Skeletal muscle satellite cell (primary cell): ENCODE measurements at regions not wholly inside any gene's neighbourhood (a gene's known extent, or its start where the extent isn't known, plus 50 kb on each side); places are given as distances from the start of the nearest gene placed in this dataset.
A peak's percentile ranks its signal among the peaks of the same experiment; 100 is the strongest.

Experiments
- H3K27me3 ChIP-seq: 2 replicates; pipeline ENCODE4 v1.7.0; 2013; ENCODE audit warnings: low read length; ENCODE audit not compliant: control insufficient read depth, insufficient read depth
- H3K36me3 ChIP-seq: 2 replicates; pipeline ENCODE4 v1.7.0; 2013; ENCODE audit warnings: mild to moderate bottlenecking, control low read depth, low read length; ENCODE audit not compliant: insufficient read depth
- H3K4me1 ChIP-seq: 2 replicates; pipeline ENCODE4 v1.7.0; 2013; ENCODE audit warnings: low read length; ENCODE audit not compliant: control insufficient read depth, insufficient read depth
- H3K4me2 ChIP-seq: 2 replicates; pipeline ENCODE4 v1.7.0; 2013; ENCODE audit warnings: mild to moderate bottlenecking, low read length
- H3K4me3 ChIP-seq: 2 replicates; pipeline ENCODE4 v1.7.0; 2013; ENCODE audit warnings: low read length
- H3K9ac ChIP-seq: 2 replicates; pipeline ENCODE4 v1.7.0; 2013; ENCODE audit warnings: mild to moderate bottlenecking, low read depth, low read length, moderate library complexity
- H3K9me3 ChIP-seq: replicated peaks from 2 replicates; pipeline ENCODE4 v1.7.0; 2013; ENCODE audit warnings: mild to moderate bottlenecking, control low read depth, low read length

- no peaks in the 10 kb centered on the region for H3K9me3 ChIP-seq
- H3K9ac ChIP-seq: peak overlapping the region; percentile 87
- peaks cover 46% of the 10 kb centered on the region for H3K4me1 ChIP-seq
- peak overlapping the region; percentile 61 for H3K4me3 ChIP-seq
- H3K4me2 ChIP-seq: peak overlapping the region; percentile 80
- H3K27me3 ChIP-seq: no peaks in the 10 kb centered on the region
- peaks cover 7% of the 10 kb centered on the region for H3K36me3 ChIP-seq
Measured at GRCh38 chr15:66842710-66843441, 140.8 kb downstream of the SMAD6 start.

GRCh38 chr15:66843581-66843980 lies 141.5 kb downstream of the SMAD6 start:
- peak overlapping the region; percentile 87 for H3K9ac ChIP-seq
- H3K36me3 ChIP-seq: peaks cover 7% of the 10 kb centered on the region
- H3K9me3 ChIP-seq: no peaks in the 10 kb centered on the region
- H3K4me3 ChIP-seq: peak overlapping the region; percentile 61
- H3K4me2 ChIP-seq: peak overlapping the region; percentile 80
- no peaks in the 10 kb centered on the region for H3K27me3 ChIP-seq
- H3K4me1 ChIP-seq: peaks cover 46% of the 10 kb centered on the region

GRCh38 chr15:66844041-66844746 lies 142.2 kb downstream of the SMAD6 start:
- peak overlapping the region; percentile 87 for H3K9ac ChIP-seq
- H3K4me3 ChIP-seq: no peak overlapping the region

DNA sequence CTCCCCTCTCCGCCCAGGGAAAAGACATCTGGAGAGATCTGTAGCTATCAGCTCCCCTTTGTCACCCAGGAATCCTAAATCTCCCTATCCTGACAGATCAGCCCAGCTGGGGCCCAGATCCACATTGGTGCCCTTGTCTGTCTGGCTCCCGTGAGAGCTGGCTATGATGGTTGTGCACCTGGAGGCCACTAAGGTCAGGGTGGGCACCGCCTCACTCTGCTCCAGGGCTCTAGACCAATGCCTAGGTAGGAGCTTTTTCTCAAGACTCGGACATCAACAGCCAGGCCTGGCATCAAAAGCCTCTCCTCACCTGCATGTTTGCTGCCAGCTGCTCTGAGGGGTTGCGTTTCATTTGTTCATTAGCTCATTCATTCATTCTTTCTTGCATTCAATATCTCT lies 142.7 kb downstream of the SMAD6 start:
- no peak overlapping the region for H3K4me2 ChIP-seq
- no peak overlapping the region for H3K9ac ChIP-seq
- peaks cover 36% of the 10 kb centered on the region for H3K4me1 ChIP-seq
- no peak overlapping the region for H3K4me3 ChIP-seq
- no peaks in the 10 kb centered on the region for H3K9me3 ChIP-seq
- peaks cover 7% of the 10 kb centered on the region for H3K36me3 ChIP-seq
- no peaks in the 10 kb centered on the region for H3K27me3 ChIP-seq

More at GRCh38 chr15:66844041-66844746, 142.2 kb downstream of the SMAD6 start:
- Histone ChIP-seq H3K36me3 (peaks cover 7% of the 10 kb centered on the region), H3K4me1 (peaks cover 42% of the 10 kb centered on the region), H3K27me3 (no peaks in the 10 kb centered on the region), H3K4me2 (no peak overlapping the region), H3K9me3 (no peaks in the 10 kb centered on the region)

GRCh38 chr15:66845266-66845785 lies 143.3 kb downstream of the SMAD6 start:
- H3K27me3 ChIP-seq: no peaks in the 10 kb centered on the region
- no peak overlapping the region for H3K9ac ChIP-seq
- H3K9me3 ChIP-seq: no peaks in the 10 kb centered on the region
- no peak overlapping the region for H3K4me3 ChIP-seq
- H3K36me3 ChIP-seq: peaks cover 7% of the 10 kb centered on the region
- no peak overlapping the region for H3K4me2 ChIP-seq
- peaks cover 39% of the 10 kb centered on the region for H3K4me1 ChIP-seq

GRCh38 chr15:66846031-66846430 lies 144.0 kb downstream of the SMAD6 start:
- no peak overlapping the region for H3K4me3 ChIP-seq
- no peak overlapping the region for H3K4me2 ChIP-seq
- H3K9ac ChIP-seq: no peak overlapping the region
- peaks cover 39% of the 10 kb centered on the region for H3K4me1 ChIP-seq
- H3K9me3 ChIP-seq: no peaks in the 10 kb centered on the region
- peaks cover 7% of the 10 kb centered on the region for H3K36me3 ChIP-seq
- H3K27me3 ChIP-seq: no peaks in the 10 kb centered on the region

GRCh38 chr15:66846811-66847210 lies 144.8 kb downstream of the SMAD6 start:
- Histone ChIP-seq H3K4me3 (no peak overlapping the region), H3K9ac (no peak overlapping the region), H3K27me3 (no peaks in the 10 kb centered on the region), H3K4me1 (peaks cover 38% of the 10 kb centered on the region), H3K4me2 (no peak overlapping the region), H3K36me3 (peaks cover 7% of the 10 kb centered on the region), H3K9me3 (no peaks in the 10 kb centered on the region)

DNA sequence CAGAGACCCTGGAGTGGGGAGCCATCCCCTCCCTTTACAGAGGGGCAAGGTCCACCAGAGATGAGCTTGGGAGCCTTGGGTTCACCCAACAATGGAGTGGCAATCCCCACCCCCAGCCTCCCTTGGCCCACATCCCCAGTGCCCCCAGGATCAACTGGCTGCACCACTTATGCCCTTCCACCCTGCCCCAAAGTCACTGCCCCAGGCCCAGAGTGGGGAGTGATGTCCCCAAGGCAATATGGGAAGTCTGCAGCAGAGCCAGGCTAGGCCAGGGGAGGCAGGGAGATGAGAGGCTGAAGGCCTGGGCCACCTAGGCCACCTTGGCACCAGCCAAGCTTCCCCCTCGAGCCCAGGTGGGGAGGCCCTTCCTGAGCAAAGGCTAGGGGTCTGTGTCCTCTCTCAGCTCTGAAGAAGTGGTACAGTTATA lies 145.5 kb downstream of the SMAD6 start:
- Histone ChIP-seq H3K36me3 (peaks cover 7% of the 10 kb centered on the region), H3K27me3 (no peaks in the 10 kb centered on the region), H3K4me3 (no peak overlapping the region), H3K9ac (no peak overlapping the region), H3K4me1 (peaks cover 34% of the 10 kb centered on the region), H3K9me3 (no peaks in the 10 kb centered on the region), H3K4me2 (no peak overlapping the region)

DNA sequence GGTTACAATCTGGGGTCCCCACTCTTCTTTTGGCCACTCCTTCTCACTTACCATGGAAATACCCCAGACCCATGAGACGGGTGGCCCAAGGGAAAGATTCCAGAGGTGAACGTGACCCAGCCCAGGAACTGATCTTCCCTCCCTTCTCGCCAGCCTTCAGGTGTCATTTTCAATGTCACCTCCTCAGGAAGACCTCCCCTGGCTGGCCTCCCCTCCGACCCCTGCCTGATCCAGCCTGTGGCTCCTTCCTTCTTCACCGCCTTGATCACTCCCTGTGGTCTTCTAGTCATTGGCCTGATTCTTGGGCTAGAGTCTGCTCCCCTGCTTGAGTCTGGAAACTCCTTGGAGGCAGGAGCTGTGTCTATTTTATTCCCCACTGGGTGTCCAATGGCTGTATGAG lies 146.1 kb downstream of the SMAD6 start:
- no peaks in the 10 kb centered on the region for H3K9me3 ChIP-seq
- H3K9ac ChIP-seq: no peak overlapping the region
- no peaks in the 10 kb centered on the region for H3K27me3 ChIP-seq
- no peak overlapping the region for H3K4me2 ChIP-seq
- peaks cover 31% of the 10 kb centered on the region for H3K4me1 ChIP-seq
- no peak overlapping the region for H3K4me3 ChIP-seq
- peaks cover 7% of the 10 kb centered on the region for H3K36me3 ChIP-seq

GRCh38 chr15:66848686-66849392 lies 146.8 kb downstream of the SMAD6 start:
- no peaks in the 10 kb centered on the region for H3K9me3 ChIP-seq
- H3K4me1 ChIP-seq: peaks cover 23% of the 10 kb centered on the region
- H3K4me3 ChIP-seq: no peak overlapping the region
- H3K36me3 ChIP-seq: peaks cover 6% of the 10 kb centered on the region
- no peaks in the 10 kb centered on the region for H3K27me3 ChIP-seq
- no peak overlapping the region for H3K9ac ChIP-seq
- no peak overlapping the region for H3K4me2 ChIP-seq

DNA sequence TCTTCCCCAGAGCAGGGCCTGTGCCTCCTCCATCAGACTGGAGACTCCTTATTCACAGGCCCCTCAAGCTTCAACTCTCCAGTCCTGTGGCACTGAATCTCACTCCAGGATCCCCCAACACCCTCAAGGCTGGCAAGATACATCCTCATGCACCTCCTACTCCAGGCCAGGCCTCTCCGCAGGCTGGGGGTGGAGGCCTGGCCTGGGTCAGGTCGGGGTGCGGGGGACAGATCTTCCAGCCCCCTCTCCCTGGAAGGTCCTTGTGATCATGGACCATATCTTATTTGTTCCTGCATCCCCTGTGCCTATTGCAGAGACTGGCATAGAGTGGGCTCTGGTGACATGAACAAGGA lies 147.3 kb downstream of the SMAD6 start:
- no peaks in the 10 kb centered on the region for H3K27me3 ChIP-seq
- H3K36me3 ChIP-seq: peaks cover under 1% of the 10 kb centered on the region
- H3K4me1 ChIP-seq: peaks cover 18% of the 10 kb centered on the region
- no peak overlapping the region for H3K4me3 ChIP-seq
- no peak overlapping the region for H3K4me2 ChIP-seq
- no peak overlapping the region for H3K9ac ChIP-seq
- H3K9me3 ChIP-seq: no peaks in the 10 kb centered on the region
